ENCODE measurements at regions not wholly inside any gene's neighbourhood (a gene's known extent, or its start where the extent isn't known, plus 50 kb on each side); places are given as distances from the start of the nearest gene placed in this dataset.

GRCh38 chr12:105622846-105623736 is 292.6 kb downstream of the C12orf75 start:
- no peak for FAIRE-seq
- no peak overlapping the region for H3K4me3 ChIP-seq (ENCODE audit: low read length in 3 of 3)
- peak in 3 of 5 donors; percentile 14 to 32 (median 26) for DNase-seq
- H3K27ac ChIP-seq (ENCODE audit: low read depth in 2 of 2, low read length in 2 of 2), result no peak overlapping the region
- intact Hi-C loops (cut with DNase I), result no loop called here
- TF ChIP-seq CTCF (IDR thresholded peaks at IDR 0.05; ENCODE audit: borderline replicate concordance, extremely low read depth, insufficient read depth), result no peak
- H3K9me3 ChIP-seq (ENCODE audit: control insufficient read depth in 2 of 3, insufficient read depth in 1 of 3, low read length in 3 of 3), result no peaks in the 10 kb centered on the region
- no peaks in the 10 kb centered on the region for H3K27me3 ChIP-seq (ENCODE audit: control insufficient read depth, insufficient read depth, low read length)
- H3K36me3 ChIP-seq (ENCODE audit: control insufficient read depth in 2 of 3, insufficient read depth in 3 of 3, low read length in 3 of 3), result no peaks in the 10 kb centered on the region
- no peak overlapping the region for H3K9ac ChIP-seq (ENCODE audit: low read length in 3 of 3)
- H3K4me1 ChIP-seq (ENCODE audit: control insufficient read depth in 2 of 3, insufficient read depth in 2 of 3, low read depth in 1 of 3, low read length in 3 of 3), result no peaks in the 10 kb centered on the region

GRCh38 chr12:105626653-105627052 is 296.2 kb downstream of the C12orf75 start:
- H3K9me3 ChIP-seq (ENCODE audit: control insufficient read depth in 2 of 3, insufficient read depth in 1 of 3, low read length in 3 of 3), result no peaks in the 10 kb centered on the region
- no peaks in the 10 kb centered on the region for H3K4me1 ChIP-seq (ENCODE audit: control insufficient read depth in 2 of 3, insufficient read depth in 2 of 3, low read depth in 1 of 3, low read length in 3 of 3)
- no peaks in the 10 kb centered on the region for H3K27me3 ChIP-seq (ENCODE audit: control insufficient read depth, insufficient read depth, low read length)
- DNase-seq (no peak), FAIRE-seq (no peak)
- intact Hi-C loops (cut with DNase I), result no loop called here
- no peak overlapping the region for H3K4me3 ChIP-seq (ENCODE audit: low read length in 3 of 3)
- no peak for TF ChIP-seq CTCF (IDR thresholded peaks at IDR 0.05; ENCODE audit: borderline replicate concordance, extremely low read depth, insufficient read depth)
- no peak overlapping the region for H3K9ac ChIP-seq (ENCODE audit: low read length in 3 of 3)
- no peak overlapping the region for H3K27ac ChIP-seq (ENCODE audit: low read depth in 2 of 2, low read length in 2 of 2)
- no peaks in the 10 kb centered on the region for H3K36me3 ChIP-seq (ENCODE audit: control insufficient read depth in 2 of 3, insufficient read depth in 3 of 3, low read length in 3 of 3)

- Histone ChIP-seq H3K4me3 (ENCODE audit: low read length in 3 of 3) (no peak overlapping the region), H3K4me1 (ENCODE audit: control insufficient read depth in 2 of 3, insufficient read depth in 2 of 3, low read depth in 1 of 3, low read length in 3 of 3) (no peaks in the 10 kb centered on the region), H3K36me3 (ENCODE audit: control insufficient read depth in 2 of 3, insufficient read depth in 3 of 3, low read length in 3 of 3) (no peaks in the 10 kb centered on the region), H3K27ac (ENCODE audit: low read depth in 2 of 2, low read length in 2 of 2) (no peak overlapping the region), H3K9ac (ENCODE audit: low read length in 3 of 3) (no peak overlapping the region), H3K9me3 (ENCODE audit: control insufficient read depth in 2 of 3, insufficient read depth in 1 of 3, low read length in 3 of 3) (peaks cover 0 to 13% (median 6%) of the 10 kb centered on the region in 3 donors), H3K27me3 (ENCODE audit: control insufficient read depth, insufficient read depth, low read length) (no peaks in the 10 kb centered on the region)
- DNase-seq, result no peak
- FAIRE-seq, result no peak
- no peak for TF ChIP-seq CTCF (IDR thresholded peaks at IDR 0.05; ENCODE audit: borderline replicate concordance, extremely low read depth, insufficient read depth)
- intact Hi-C loops (cut with DNase I), result no loop called here
These were observed 307.0 kb downstream of the C12orf75 start for GRCh38 chr12:105637470-105637869.

Data from kidney (tissue), 13 donors.